IMR-90 (cell line): ENCODE measurements at regions not wholly inside any gene's neighbourhood (a gene's known extent, or its start where the extent isn't known, plus 50 kb on each side); places are given as distances from the start of the nearest gene placed in this dataset.

Source experiments
- CTCF ChIP-seq: conservative IDR thresholded peaks from 2 replicates; pipeline ENCODE4 v1.5.1; 2012; ENCODE audit warnings: mild to moderate bottlenecking, low read depth, low read length, improper control_type of control experiment
- ELK1 ChIP-seq: fragments of 150-350 bp; IDR thresholded peaks from 2 replicates; pipeline ENCODE4 v1.6.1; 2016; ENCODE audit warnings: low read depth, mild to moderate bottlenecking, low read length, moderate library complexity, borderline replicate concordance
- POLR2A ChIP-seq: IDR thresholded peaks from 2 replicates; pipeline ENCODE4 v1.6.1; 2012; ENCODE audit warnings: mild to moderate bottlenecking, low read depth, low read length

- no peak for TF ChIP-seq ELK1
- no peak for TF ChIP-seq POLR2A
- no peak for TF ChIP-seq CTCF
Observed at GRCh38 chrX:1792636-1793035, 177.8 kb downstream of the ASMT start.
